Mucosa of stomach (tissue), 1 donor: ENCODE measurements at regions not wholly inside any gene's neighbourhood (a gene's known extent, or its start where the extent isn't known, plus 50 kb on each side); places are given as distances from the start of the nearest gene placed in this dataset.
"Not testable (repeated sequence)": the region's sequence is repeated elsewhere in the genome, so short reads cannot be mapped to it uniquely, and the experiment has no call there.

ENCODE experiments used
- H3K27me3 ChIP-seq: one replicate; pipeline ENCODE4 v1.7.0; 2013; ENCODE audit warnings: mild to moderate bottlenecking, low read length; ENCODE audit not compliant: control insufficient read depth, insufficient read depth
- H3K36me3 ChIP-seq: one replicate; pipeline ENCODE4 v1.7.0; 2013; ENCODE audit warnings: low read length; ENCODE audit not compliant: control insufficient read depth, insufficient read depth
- H3K4me1 ChIP-seq: one replicate; pipeline ENCODE4 v1.7.0; 2013; ENCODE audit warnings: mild to moderate bottlenecking, low read length; ENCODE audit not compliant: control insufficient read depth, insufficient read depth
- H3K4me3 ChIP-seq: one replicate; pipeline ENCODE4 v1.7.0; 2013; ENCODE audit warnings: low read length
- H3K9ac ChIP-seq: one replicate; pipeline ENCODE4 v1.7.0; 2013; ENCODE audit warnings: mild to moderate bottlenecking, low read length, moderate library complexity
- H3K9me3 ChIP-seq: one replicate; pipeline ENCODE4 v1.7.0; 2013; ENCODE audit warnings: mild to moderate bottlenecking, low read length, moderate library complexity; ENCODE audit not compliant: control insufficient read depth
- donor health status: Pancreatic carcinoma.

- no peak overlapping the region for H3K4me3 ChIP-seq
- H3K36me3 ChIP-seq = no peaks in the 10 kb centered on the region
- H3K4me1 ChIP-seq = no peaks in the 10 kb centered on the region
- H3K27me3 ChIP-seq = no peaks in the 10 kb centered on the region
- no peaks in the 10 kb centered on the region for H3K9me3 ChIP-seq
- H3K9ac ChIP-seq = no peak overlapping the region
Observed at GRCh38 chr3:182503401-182503800, 289.9 kb upstream of the ATP11B start.

- H3K27me3 ChIP-seq = no peaks in the 10 kb centered on the region
- no peaks in the 10 kb centered on the region for H3K4me1 ChIP-seq
- H3K4me3 ChIP-seq = no peak overlapping the region
- H3K9me3 ChIP-seq = no peaks in the 10 kb centered on the region
- no peak overlapping the region for H3K9ac ChIP-seq
- no peaks in the 10 kb centered on the region for H3K36me3 ChIP-seq
Observed at GRCh38 chr3:182508919-182509711, 284.2 kb upstream of the ATP11B start.

DNA sequence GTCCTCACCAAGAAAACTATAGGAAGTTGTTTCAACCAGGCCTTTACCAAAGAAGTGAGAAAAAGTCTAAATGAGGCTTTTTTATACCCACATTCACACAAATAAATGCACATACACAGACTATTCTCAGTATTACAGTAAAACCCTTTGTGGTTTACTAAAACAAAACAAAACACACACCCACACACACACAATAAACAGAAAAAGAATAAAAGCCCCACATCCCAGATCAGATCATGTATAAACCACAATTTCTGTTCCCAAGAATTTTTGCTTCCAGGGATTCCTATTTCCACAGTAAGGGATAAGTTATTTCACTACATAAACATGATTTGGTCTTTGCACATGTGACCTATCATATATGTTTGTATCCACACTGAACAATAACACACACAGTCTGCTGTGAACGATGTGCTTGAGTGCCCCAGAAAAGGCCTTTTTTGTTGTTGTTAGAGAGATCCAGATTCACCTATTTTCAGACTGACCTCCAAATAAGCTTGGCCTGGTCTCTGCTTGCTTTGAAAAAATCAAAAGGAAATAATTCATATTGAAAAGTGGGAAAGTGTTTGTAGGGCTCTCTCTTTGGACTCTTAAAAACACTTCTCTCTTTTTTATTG, 283.4 kb upstream of the ATP11B start:
- Histone ChIP-seq H3K4me1 (no peaks in the 10 kb centered on the region), H3K36me3 (no peaks in the 10 kb centered on the region), H3K27me3 (no peaks in the 10 kb centered on the region), H3K9me3 (no peaks in the 10 kb centered on the region), H3K9ac (no peak overlapping the region), H3K4me3 (no peak overlapping the region)

DNA sequence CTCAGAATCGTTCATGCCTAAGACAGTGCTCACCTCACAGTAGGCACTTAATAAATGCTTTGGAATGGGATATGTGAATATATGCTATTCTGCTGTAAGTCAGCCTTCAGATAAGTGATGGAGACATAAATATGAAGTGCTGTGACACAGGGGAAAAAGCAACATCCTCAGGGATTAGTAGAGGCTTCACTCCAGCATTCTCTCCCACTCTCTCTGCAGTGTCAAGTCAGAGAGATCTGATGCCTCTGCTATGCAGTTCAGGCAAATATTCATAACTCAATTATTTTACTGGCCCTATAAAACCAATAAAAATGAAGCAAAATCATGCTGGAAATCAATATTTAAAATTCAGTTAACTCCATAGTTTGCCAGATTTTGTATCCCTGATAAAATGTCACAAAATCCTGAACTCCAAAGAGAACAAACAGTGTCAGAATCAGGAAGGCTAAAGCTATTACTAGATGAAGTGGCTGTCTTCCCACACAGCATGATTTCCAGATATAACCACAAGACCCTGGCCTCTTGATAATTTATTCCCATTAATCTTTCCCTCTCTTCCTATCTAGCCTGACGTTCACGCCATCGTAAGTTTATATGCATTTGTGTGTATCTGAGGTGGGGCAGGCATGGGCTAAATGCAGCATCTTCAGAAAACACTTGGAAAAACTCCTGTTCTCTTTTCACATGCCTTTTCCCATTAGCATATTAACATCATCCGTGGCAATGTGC, 278.9 kb upstream of the ATP11B start:
- Histone ChIP-seq H3K9me3 (no peaks in the 10 kb centered on the region), H3K9ac (no peak overlapping the region), H3K4me1 (no peaks in the 10 kb centered on the region), H3K36me3 (no peaks in the 10 kb centered on the region), H3K27me3 (no peaks in the 10 kb centered on the region), H3K4me3 (no peak overlapping the region)

GRCh38 chr3:182516597-182517336, 276.5 kb upstream of the ATP11B start:
- Histone ChIP-seq H3K9ac (no peak overlapping the region), H3K9me3 (no peaks in the 10 kb centered on the region), H3K36me3 (no peaks in the 10 kb centered on the region), H3K4me3 (no peak overlapping the region), H3K27me3 (no peaks in the 10 kb centered on the region), H3K4me1 (no peaks in the 10 kb centered on the region)

- H3K36me3 ChIP-seq = no peaks in the 10 kb centered on the region
- no peaks in the 10 kb centered on the region for H3K9me3 ChIP-seq
- no peaks in the 10 kb centered on the region for H3K27me3 ChIP-seq
- H3K4me1 ChIP-seq = no peaks in the 10 kb centered on the region
- H3K4me3 ChIP-seq = no peak overlapping the region
- H3K9ac ChIP-seq = no peak overlapping the region
Observed at GRCh38 chr3:182519569-182519968, 273.7 kb upstream of the ATP11B start.

DNA sequence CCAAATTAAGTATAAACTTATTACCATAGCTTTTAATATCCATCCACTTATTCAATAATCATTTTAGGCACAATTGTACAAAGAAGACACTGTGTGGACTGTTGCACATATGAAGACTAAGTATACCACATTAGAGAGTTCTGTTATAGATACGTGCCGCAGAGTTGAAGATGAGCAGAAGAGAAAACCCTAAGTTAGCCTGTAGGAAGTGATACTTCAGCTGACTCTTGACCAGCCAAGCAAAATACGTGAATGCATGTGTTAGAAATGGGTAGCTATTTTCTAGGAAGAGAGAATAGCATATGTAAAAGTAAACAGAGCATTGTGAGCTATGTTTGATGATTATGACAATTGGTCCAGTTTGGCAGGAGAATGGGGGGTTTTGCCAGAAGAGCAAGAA, 272.0 kb upstream of the ATP11B start:
- Histone ChIP-seq H3K4me1 (no peaks in the 10 kb centered on the region), H3K4me3 (no peak overlapping the region), H3K9me3 (no peaks in the 10 kb centered on the region), H3K27me3 (no peaks in the 10 kb centered on the region), H3K9ac (no peak overlapping the region), H3K36me3 (no peaks in the 10 kb centered on the region)

DNA sequence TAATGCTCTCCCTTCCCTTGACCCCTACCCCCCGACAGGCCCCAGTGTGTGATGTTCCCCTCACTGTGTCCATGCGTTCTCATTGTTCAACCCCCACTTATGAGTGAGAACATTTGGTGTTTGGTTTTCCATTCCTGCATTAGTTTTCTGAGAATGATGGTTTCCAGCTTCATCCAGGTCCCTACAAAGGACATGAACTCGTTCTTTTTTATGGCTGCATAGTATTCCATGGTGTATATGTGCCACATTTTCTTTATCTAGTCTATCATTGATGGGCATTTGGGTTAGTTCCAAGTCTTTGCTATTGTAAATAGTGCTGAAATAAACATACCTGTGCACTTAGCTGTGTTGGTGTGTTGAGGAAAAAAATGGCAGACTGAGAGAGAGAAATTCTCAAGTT, 269.9 kb upstream of the ATP11B start:
- H3K27me3 ChIP-seq, H3K4me1 ChIP-seq, H3K9ac ChIP-seq, H3K9me3 ChIP-seq, H3K36me3 ChIP-seq, H3K4me3 ChIP-seq: not testable (repeated sequence)

GRCh38 chr3:182523836-182524235, 269.5 kb upstream of the ATP11B start:
- Histone ChIP-seq H3K9me3 (no peaks in the 10 kb centered on the region), H3K4me1 (no peaks in the 10 kb centered on the region), H3K27me3 (no peaks in the 10 kb centered on the region), H3K9ac (no peak overlapping the region), H3K36me3 (no peaks in the 10 kb centered on the region), H3K4me3 (no peak overlapping the region)

DNA sequence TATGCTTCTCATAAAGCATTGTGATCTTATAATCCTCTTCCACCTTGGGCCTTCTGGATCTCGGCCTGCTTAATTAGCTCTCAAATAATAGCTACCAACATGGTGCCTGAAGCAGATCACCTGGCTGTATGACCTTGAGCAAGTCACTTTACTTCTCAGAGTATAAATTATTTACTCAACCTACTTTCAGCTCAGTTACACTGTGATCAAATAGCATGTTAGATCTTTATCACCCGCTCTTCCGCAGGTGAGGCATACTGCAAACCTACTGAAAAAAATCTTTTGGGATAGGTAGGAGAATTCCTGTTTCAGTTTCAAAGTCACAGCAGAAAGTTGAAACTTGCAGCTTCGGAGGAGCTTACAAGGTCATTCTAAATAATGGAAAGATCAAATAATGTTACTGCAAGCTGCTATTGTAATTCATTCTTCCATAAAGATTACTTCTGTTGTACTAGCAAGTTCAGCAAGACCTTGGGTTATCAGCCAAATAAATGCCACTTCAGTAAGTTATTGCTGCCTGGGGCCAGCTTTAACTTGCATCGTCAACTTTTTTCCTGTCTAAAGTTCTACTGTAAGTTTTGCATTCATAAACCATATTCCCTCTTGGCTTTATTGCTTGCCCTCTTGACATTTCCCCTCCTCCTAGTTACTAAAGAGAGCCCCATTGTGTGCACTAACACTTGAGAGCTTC, 268.4 kb upstream of the ATP11B start:
- Histone ChIP-seq H3K4me1 (no peaks in the 10 kb centered on the region), H3K9ac (no peak overlapping the region), H3K4me3 (no peak overlapping the region)

DNA sequence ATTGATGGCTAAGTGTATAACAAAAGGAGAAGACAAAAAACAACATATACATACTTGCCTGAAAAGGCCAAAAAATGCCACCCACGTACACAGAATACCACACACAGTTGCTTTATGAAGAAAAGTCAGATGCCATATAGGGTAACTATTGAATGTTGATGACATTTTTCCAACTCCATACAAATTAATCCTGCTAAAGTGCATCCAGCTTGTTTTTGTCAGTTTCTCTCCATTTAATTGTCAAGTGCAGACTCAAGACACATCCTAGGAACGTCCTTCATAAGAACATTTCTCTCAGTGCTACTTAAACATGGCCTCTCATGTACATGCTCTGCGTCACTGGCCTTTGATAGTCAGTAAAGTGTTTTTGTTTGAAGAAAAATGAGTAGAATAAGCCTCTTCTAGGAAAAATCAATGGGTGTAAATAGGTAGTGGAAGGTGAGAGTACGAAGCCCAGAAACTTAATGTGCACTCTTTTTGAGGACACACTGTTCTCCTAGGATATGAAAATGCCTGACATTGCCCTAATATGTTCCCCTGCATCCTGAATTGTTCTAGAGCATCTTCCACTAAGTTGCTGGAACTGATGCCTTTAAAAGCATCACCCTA, 267.4 kb upstream of the ATP11B start:
- H3K9me3 ChIP-seq = no peaks in the 10 kb centered on the region
- H3K9ac ChIP-seq = no peak overlapping the region
- H3K4me3 ChIP-seq = no peak overlapping the region
- H3K4me1 ChIP-seq = no peaks in the 10 kb centered on the region
- no peaks in the 10 kb centered on the region for H3K27me3 ChIP-seq
- no peaks in the 10 kb centered on the region for H3K36me3 ChIP-seq

More for the DNA sequence above, 268.4 kb upstream of the ATP11B start:
- Histone ChIP-seq H3K27me3 (no peaks in the 10 kb centered on the region), H3K9me3 (no peaks in the 10 kb centered on the region), H3K36me3 (no peaks in the 10 kb centered on the region)
